ENCODE measurements at regions not wholly inside any gene's neighbourhood (a gene's known extent, or its start where the extent isn't known, plus 50 kb on each side); places are given as distances from the start of the nearest gene placed in this dataset.

DNA sequence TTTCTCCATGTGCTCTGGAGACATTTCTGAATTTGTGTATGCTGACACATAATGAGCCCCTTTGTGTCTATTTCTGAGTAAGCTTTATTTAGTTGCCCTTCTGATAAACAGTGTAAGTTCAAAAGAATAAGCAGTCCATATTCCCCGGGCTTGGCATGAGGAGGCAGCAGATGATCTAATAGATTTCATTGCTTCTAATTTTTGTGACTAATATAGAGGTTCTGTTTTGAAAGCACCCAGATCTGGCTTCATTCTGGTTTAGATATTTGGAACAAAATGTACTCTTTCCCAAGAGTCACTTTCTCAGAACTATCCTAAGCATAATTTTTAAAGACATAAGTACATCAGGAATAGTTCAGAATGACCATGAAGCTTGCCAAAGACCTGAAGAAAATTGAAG, 290.9 kb downstream of the BTG1 start:
- no peak for TF ChIP-seq ZNF274 (IDR thresholded peaks at IDR 0.05; ENCODE audit: low read depth, low read length)
- TF ChIP-seq YY1 (IDR thresholded peaks at IDR 0.05; ENCODE audit: insufficient read depth, insufficient read length), result no peak
- TF ChIP-seq SUZ12 (IDR thresholded peaks at IDR 0.05; ENCODE audit: extremely low read depth, insufficient read depth, insufficient read length), result no peak
